ENCODE measurements at regions not wholly inside any gene's neighbourhood (a gene's known extent, or its start where the extent isn't known, plus 50 kb on each side); places are given as distances from the start of the nearest gene placed in this dataset.

DNA sequence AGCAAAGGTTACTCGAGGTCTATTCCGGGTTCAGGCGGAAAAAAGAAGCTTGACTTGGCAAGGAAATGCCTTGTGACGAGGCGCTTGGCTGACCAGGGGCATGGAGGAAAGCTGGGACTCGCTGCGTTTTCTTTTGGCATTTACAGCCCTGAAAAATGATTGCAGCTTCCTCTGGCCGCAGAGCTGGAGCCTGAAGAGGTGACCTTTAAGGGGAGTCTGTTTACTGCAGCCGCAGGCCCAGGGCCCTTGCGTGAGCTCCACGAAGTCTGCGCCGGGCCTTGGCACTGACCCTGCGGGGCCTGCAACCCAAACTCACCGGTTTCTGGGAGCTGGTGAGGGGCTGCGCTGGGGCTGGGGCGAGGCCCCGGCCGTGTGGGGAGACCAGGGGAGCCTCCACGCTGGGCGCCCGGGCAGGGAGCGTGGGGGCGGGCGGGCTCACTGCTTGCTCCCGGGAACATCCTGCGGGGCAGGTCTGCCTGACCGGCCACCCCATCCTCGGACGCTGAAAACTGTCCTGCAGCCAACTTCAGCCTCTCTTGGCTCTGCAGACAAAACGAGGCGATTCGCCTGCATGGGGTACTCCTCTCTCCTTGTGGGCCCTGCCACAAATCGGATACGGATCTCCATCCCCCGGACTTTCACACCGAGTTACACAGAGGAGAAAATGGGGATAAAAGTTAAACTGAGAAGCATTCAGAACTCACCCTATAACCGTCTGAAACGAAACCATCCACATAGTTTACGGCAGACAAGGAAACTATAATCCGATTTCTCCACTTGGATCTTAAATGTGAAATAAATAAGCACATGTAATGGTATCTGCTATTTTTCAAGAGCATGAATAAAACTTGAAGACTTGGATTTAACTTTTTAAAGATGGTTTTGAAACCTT is 206.3 kb upstream of the FOXF1 start:
- Histone ChIP-seq H3K9me3 (no peaks in the 10 kb centered on the region), H3K27ac (no peak overlapping the region), H3K36me3 (no peaks in the 10 kb centered on the region), H3K4me3 (peak overlapping the region in 1 of 10 donors; percentile 5), H3K4me1 (peaks cover 0 to 5% (median 0%) of the 10 kb centered on the region in 9 donors), H3K27me3 (peaks cover 6 to 93% (median 73%) of the 10 kb centered on the region in 7 donors)
- 62 to 64% methylated on average over 41 of the region's 41 CpGs for WGBS, 2 donors
- TF ChIP-seq, protein P1, sequence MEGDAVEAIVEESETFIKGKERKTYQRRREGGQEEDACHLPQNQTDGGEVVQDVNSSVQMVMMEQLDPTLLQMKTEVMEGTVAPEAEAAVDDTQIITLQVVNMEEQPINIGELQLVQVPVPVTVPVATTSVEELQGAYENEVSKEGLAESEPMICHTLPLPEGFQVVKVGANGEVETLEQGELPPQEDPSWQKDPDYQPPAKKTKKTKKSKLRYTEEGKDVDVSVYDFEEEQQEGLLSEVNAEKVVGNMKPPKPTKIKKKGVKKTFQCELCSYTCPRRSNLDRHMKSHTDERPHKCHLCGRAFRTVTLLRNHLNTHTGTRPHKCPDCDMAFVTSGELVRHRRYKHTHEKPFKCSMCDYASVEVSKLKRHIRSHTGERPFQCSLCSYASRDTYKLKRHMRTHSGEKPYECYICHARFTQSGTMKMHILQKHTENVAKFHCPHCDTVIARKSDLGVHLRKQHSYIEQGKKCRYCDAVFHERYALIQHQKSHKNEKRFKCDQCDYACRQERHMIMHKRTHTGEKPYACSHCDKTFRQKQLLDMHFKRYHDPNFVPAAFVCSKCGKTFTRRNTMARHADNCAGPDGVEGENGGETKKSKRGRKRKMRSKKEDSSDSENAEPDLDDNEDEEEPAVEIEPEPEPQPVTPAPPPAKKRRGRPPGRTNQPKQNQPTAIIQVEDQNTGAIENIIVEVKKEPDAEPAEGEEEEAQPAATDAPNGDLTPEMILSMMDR (IDR thresholded peaks at IDR 0.05), result no peak
- ATAC-seq, result peak in 1 of 8 donors; percentile 20
- intact Hi-C loops (cut with DNase I), result no loop called here
- no peak for DNase-seq

DNA sequence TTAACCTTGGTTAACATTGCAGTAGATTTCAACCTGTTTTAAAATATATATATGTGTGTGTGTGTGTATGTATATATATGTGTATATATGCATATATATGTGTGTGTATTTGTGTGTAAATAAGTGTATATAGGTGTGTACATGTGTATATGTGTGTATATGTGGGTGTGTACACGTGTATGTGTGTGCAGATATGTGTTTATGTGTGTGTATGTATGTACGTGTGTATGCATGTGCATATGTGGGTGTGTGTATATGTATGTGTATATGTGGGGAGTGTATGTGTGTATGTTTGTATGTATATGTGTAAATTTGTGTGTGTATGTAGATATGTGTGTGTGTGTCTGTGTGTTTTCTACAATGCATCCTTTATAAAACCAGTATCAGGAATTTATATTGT is 205.5 kb upstream of the FOXF1 start:
- DNase-seq (no peak), ATAC-seq (no peak)
- Histone ChIP-seq H3K27me3 (peaks cover 4 to 85% (median 65%) of the 10 kb centered on the region in 7 donors), H3K36me3 (no peaks in the 10 kb centered on the region), H3K27ac (no peak overlapping the region), H3K9me3 (no peaks in the 10 kb centered on the region), H3K4me3 (no peak overlapping the region), H3K4me1 (peaks cover 0 to 5% (median 0%) of the 10 kb centered on the region in 9 donors)
- 94 to 96% methylated on average over 2 of the region's 2 CpGs for WGBS, 2 donors
- TF ChIP-seq, protein P1 (IDR thresholded peaks at IDR 0.05), result no peak
- intact Hi-C loops (cut with DNase I), result no loop called here

DNA sequence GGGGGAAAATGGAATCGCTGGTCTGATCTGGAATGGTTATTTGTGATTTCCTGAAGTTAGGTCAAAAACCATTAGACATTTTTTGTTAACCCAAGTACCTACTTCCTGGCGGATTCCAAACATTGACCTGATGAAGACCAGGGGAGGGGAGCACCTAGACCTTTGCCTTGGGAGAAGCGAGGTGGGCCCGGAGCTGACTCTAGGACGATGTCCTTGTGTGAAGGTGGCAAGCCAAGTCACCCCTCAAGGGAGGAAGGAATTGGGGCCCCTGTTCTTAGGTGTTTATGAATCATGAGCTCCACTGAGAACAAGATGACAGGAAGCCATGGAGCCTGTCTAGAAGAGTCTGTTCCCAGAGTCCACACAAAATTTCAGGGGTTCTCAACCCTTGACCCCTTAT is 204.9 kb upstream of the FOXF1 start:
- Histone ChIP-seq H3K27me3 (peaks cover 0 to 81% (median 61%) of the 10 kb centered on the region in 7 donors), H3K4me3 (no peak overlapping the region), H3K4me1 (peaks cover 0 to 5% (median 0%) of the 10 kb centered on the region in 9 donors), H3K36me3 (no peaks in the 10 kb centered on the region), H3K27ac (no peak overlapping the region), H3K9me3 (no peaks in the 10 kb centered on the region)
- WGBS, 2 donors, result 84 to 91% methylated on average over 5 of the region's 5 CpGs
- no peak for DNase-seq
- ATAC-seq, result no peak
- intact Hi-C loops (cut with DNase I), result no loop called here
- TF ChIP-seq, protein P1 (IDR thresholded peaks at IDR 0.05), result no peak

DNA sequence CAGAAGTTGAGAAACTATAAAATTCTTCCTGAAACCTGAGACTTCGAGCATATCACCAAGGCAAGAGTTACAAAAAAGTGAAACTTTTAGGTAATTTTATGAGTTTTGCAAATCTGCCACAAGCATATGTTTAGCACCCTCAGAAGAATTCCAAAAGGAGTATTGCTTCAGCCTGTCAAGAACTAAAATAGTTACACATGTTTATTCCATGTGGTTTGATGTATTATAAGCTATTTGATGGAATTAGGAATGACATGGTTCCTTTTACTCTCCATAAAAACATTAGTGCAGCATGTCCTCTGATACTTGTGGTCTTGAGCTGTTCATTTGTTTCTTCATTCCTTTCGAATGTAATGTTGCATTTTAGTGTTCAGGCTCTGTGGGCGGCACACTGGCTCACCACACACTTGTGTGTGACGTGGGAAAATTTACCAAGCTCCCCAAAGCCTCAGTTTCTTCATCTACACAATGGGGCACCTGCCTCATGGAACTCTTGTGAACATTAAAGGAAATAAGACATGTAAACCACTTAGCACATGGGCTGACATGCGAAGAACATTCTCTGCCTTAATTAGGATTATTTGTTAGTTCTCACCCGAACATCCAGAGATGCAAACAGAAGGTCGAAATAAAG is 204.2 kb upstream of the FOXF1 start:
- 79 to 87% methylated on average over 7 of the region's 7 CpGs for WGBS, 2 donors
- ATAC-seq (no peak), DNase-seq (no peak)
- intact Hi-C loops (cut with DNase I), result no loop called here
- TF ChIP-seq, protein P1 (IDR thresholded peaks at IDR 0.05), result no peak
- Histone ChIP-seq H3K27me3 (peaks cover 0 to 81% (median 60%) of the 10 kb centered on the region in 7 donors), H3K4me3 (no peak overlapping the region), H3K27ac (no peak overlapping the region), H3K4me1 (peaks cover 0 to under 1% (median 0%) of the 10 kb centered on the region in 9 donors), H3K36me3 (no peaks in the 10 kb centered on the region), H3K9me3 (no peaks in the 10 kb centered on the region)

Measured in heart right ventricle (tissue), 16 donors.